ENCODE measurements at regions not wholly inside any gene's neighbourhood (a gene's known extent, or its start where the extent isn't known, plus 50 kb on each side); places are given as distances from the start of the nearest gene placed in this dataset.
"Not testable (repeated sequence)": the region's sequence is repeated elsewhere in the genome, so short reads cannot be mapped to it uniquely, and the experiment has no call there.

GRCh38 chr13:63274772-63275171, 1859.1 kb upstream of the PCDH20 start:
- Histone ChIP-seq H3K27me3 (no peaks in the 10 kb centered on the region), H3K27ac (no peak overlapping the region), H3K9me3 (no peaks in the 10 kb centered on the region), H3K4me3 (no peak overlapping the region), H3K4me1 (no peaks in the 10 kb centered on the region), H3K36me3 (no peaks in the 10 kb centered on the region)
- TF ChIP-seq CTCF (IDR thresholded peaks at IDR 0.05): no peak
- DNase-seq (ENCODE audit: low spot score): no peak

DNA sequence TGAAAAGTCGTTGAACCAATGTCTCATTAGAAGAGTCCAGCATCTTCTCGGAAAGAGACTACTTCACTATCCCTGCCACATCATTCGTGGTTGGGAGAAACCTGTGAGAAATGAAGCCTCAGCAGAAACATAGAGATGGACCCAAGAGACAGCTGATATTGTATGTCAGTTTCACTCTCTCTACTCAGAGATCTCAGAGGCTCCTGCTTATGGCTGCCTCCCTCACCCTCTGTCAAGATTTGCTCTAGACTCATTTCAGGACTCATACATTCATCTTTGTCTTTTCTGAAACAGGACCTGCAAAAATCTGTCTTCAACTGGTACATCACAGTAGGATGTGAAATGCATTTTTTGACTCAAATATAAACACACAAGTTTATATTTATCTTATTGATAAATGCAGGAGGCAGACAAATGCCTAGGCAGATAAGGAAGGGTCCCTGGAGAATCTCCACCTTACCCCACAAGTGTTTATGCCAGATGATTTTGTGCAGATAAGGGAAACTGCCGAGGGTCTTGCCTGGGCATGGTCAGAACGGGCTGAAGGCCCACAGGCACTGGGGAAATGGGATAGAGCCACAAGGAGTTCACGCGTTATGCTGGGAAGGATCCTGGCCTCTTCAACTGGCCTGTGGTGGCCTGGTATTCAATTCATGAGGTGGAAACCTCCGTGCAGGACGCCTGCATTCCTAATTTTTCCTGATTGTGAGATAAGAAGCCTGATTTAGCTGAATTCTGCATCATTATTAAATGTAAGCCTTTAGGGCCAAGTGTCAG, 1834.0 kb upstream of the PCDH20 start:
- no peak overlapping the region for H3K27ac ChIP-seq
- H3K27me3 ChIP-seq: no peaks in the 10 kb centered on the region
- no peak for TF ChIP-seq CTCF (IDR thresholded peaks at IDR 0.05)
- no peaks in the 10 kb centered on the region for H3K4me1 ChIP-seq
- no peak overlapping the region for H3K4me3 ChIP-seq
- H3K36me3 ChIP-seq: no peaks in the 10 kb centered on the region
- H3K9me3 ChIP-seq: no peaks in the 10 kb centered on the region
- no peak for DNase-seq (ENCODE audit: low spot score)

DNA sequence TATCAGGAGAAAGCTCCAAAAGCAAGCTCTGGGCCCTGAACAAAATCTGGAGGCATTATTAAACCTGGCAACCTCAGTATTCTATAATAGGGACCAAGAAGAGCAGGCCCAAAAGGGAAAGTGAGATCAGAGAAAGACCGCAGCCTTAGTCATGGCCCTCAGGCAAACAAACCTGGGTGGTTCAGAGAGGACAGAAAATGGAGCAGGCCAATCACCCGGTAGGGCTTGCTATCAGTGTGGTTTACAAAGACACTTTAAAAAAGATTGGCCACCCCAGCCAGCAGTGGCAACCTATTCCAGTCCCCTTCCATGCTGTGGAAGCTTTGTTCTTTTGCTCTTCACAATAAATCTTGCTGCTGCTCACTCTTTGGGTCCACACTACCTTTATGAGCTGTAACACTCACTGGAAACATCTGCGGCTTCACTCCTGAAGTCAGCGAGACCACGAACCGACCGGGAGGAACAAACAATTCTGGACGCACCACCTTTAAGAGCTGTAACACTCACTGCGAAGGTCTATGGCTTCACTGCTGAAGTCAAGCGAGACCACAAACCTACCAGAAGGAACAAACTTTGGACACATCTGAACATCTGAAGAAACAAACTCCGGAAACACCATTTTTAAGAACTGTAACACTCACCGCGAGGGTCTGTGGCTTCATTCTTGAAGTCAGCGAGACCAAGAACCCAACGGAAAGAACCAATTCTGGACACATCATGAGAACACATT, 1821.2 kb upstream of the PCDH20 start:
- not testable (repeated sequence) for H3K4me1 ChIP-seq; H3K36me3 ChIP-seq; H3K27ac ChIP-seq; H3K9me3 ChIP-seq; H3K27me3 ChIP-seq; H3K4me3 ChIP-seq; DNase-seq (ENCODE audit: low spot score)

- not testable (repeated sequence) for H3K36me3 ChIP-seq; H3K9me3 ChIP-seq; H3K27me3 ChIP-seq; H3K27ac ChIP-seq; DNase-seq (ENCODE audit: low spot score); H3K4me1 ChIP-seq; H3K4me3 ChIP-seq
These were observed 1802.9 kb upstream of the PCDH20 start for GRCh38 chr13:63218596-63218995.

GRCh38 chr13:63209330-63210017, 1793.8 kb upstream of the PCDH20 start:
- no peak overlapping the region for H3K4me3 ChIP-seq
- H3K27ac ChIP-seq: no peak overlapping the region
- DNase-seq (ENCODE audit: low spot score): no peak
- no peaks in the 10 kb centered on the region for H3K9me3 ChIP-seq
- no peaks in the 10 kb centered on the region for H3K27me3 ChIP-seq
- TF ChIP-seq CTCF (IDR thresholded peaks at IDR 0.05): no peak
- H3K36me3 ChIP-seq: no peaks in the 10 kb centered on the region
- no peaks in the 10 kb centered on the region for H3K4me1 ChIP-seq

- Histone ChIP-seq H3K36me3 (no peaks in the 10 kb centered on the region), H3K27ac (no peak overlapping the region), H3K4me3 (no peak overlapping the region), H3K27me3 (no peaks in the 10 kb centered on the region), H3K4me1 (no peaks in the 10 kb centered on the region), H3K9me3 (no peaks in the 10 kb centered on the region)
- DNase-seq (ENCODE audit: low spot score): no peak
- TF ChIP-seq CTCF (IDR thresholded peaks at IDR 0.05): no peak
These were observed 1793.2 kb upstream of the PCDH20 start for GRCh38 chr13:63208826-63209225.
